Right cardiac atrium (tissue), 5 donors: ENCODE measurements at regions not wholly inside any gene's neighbourhood (a gene's known extent, or its start where the extent isn't known, plus 50 kb on each side); places are given as distances from the start of the nearest gene placed in this dataset.

Source experiments
- ATAC-seq, 2 donors: fragments of 200-7000 bp; cut with Tn5 transposase; one replicate each; pipeline versions ENCODE4 v1.8.0 to v1.9.1; 2020; ENCODE audit warnings: moderate library complexity in 2 of 2, mild to moderate bottlenecking in 1 of 2
- DNase-seq, 3 donors: peaks; one replicate each; pipeline ENCODE4 v3.0.0-alpha.2; 2020
- H3K27ac ChIP-seq: one replicate; pipeline ENCODE4 v1.5.1; 2013; ENCODE audit warnings: mild to moderate bottlenecking, low read length, control low read depth, moderate library complexity
- H3K27me3 ChIP-seq: one replicate; pipeline ENCODE4 v1.6.1; 2013; ENCODE audit not compliant: control insufficient read depth, insufficient read depth
- H3K4me1 ChIP-seq: one replicate; pipeline ENCODE4 v1.6.1; 2013; ENCODE audit warnings: low read length; ENCODE audit not compliant: control insufficient read depth, insufficient read depth
- H3K4me3 ChIP-seq: one replicate; pipeline ENCODE4 v1.5.1; 2013; ENCODE audit warnings: low read length, control low read depth
- H3K9me3 ChIP-seq: one replicate; pipeline ENCODE4 v1.6.1; 2013; ENCODE audit warnings: low read length; ENCODE audit not compliant: control insufficient read depth
- WGBS: extraction: QIAGEN DNeasy Blood & Tissue Kit; methylation state at CpG from one replicate; pipeline ENCODE4 v1.1.7; 2013; 5-methylcytosine and 5-hydroxymethylcytosine counted together
- intact Hi-C, 4 donors: fragments of 100-400 bp; cut with DNase I; formaldehyde crosslinking; loops; one replicate each; pipeline versions ENCODE4 v1.11.0 to v1.14.0; 2022 to 2023
- donor health status: healthy with polysubstance abuse.
- donor health status: DM: no; HTN: yes; CAD: no.
- donor health status: DM: no; HTN: no; CAD: no.
- donor health status: DM: no; HTN: yes; CAD: no; lungs with severe emphysema.
- donor health status: DM: yes; HTN: yes; CAD: no.

DNA sequence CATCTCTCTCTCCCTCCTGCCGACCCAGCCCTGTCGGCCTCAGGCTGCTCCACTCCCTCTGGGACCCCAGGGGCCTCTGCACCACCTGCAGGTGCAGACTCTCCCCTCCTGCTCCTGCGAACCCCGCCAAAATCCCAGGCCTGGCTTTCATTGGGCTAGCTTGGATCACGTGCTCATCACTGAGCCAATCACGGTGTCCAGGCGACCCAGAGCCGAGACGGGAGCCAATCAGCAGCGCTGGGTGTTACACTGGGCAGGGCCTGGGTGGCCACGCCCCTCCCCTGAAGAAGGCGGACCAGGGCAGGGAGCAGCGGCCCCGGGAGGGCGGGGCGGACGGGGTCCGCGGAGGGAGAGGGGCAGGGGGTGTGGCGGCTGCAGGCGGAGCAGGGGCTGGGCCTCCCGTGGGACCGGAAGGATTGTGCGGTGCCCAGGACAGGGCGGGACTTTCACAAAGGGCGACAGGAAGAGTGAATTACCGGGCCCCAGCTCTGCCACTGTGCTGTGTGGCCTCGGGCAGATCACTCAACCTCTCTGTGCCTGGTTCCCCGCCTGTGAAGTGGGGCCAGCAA, 66.6 kb upstream of the FBRSL1 start:
- Histone ChIP-seq H3K27ac (no peak overlapping the region), H3K4me3 (no peak overlapping the region), H3K4me1 (no peaks in the 10 kb centered on the region), H3K27me3 (no peaks in the 10 kb centered on the region), H3K9me3 (peaks cover 2% of the 10 kb centered on the region)
- WGBS: 79% methylated on average over 29 of the region's 29 CpGs
- ATAC-seq: peak; percentile 22 to 30
- DNase-seq: peak in 2 of 3 donors; percentile 22 to 50
- intact Hi-C loops: no loop called here

- DNase-seq: peak in 1 of 3 donors; percentile 22
- WGBS: 45% methylated on average over 6 of the region's 6 CpGs
- intact Hi-C loops: no loop called here
- H3K4me1 ChIP-seq: no peaks in the 10 kb centered on the region
- no peaks in the 10 kb centered on the region for H3K27me3 ChIP-seq
- peaks cover 2% of the 10 kb centered on the region for H3K9me3 ChIP-seq
- H3K4me3 ChIP-seq: no peak overlapping the region
- no peak overlapping the region for H3K27ac ChIP-seq
- ATAC-seq: no peak
Measured at GRCh38 chr12:132422381-132423043, 67.4 kb upstream of the FBRSL1 start.

DNA sequence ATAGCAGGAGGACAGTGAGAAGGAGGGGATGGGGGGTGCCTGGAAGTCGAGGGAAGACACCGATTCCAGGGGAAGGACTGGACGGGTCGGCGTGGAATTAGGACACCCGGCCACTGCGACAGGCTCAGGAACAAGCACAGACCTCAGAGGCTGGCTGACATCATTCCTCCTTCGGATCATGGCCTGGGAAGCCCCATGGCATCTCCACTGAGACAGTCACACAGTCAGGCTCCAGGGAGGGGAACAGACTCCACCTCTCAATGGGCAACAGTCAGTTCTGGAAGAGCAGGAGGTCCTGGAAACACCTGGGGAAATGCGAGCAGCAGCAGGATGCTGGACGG, 67.9 kb upstream of the FBRSL1 start:
- DNase-seq: peak in 2 of 3 donors; percentile 16 to 20
- H3K9me3 ChIP-seq: peaks cover 2% of the 10 kb centered on the region
- intact Hi-C loops: no loop called here
- 60% methylated on average over 10 of the region's 10 CpGs for WGBS
- no peak for ATAC-seq
- no peak overlapping the region for H3K27ac ChIP-seq
- no peaks in the 10 kb centered on the region for H3K4me1 ChIP-seq
- H3K4me3 ChIP-seq: no peak overlapping the region
- no peaks in the 10 kb centered on the region for H3K27me3 ChIP-seq

GRCh38 chr12:132419631-132420246, 70.2 kb upstream of the FBRSL1 start:
- Histone ChIP-seq H3K4me3 (no peak overlapping the region), H3K27me3 (no peaks in the 10 kb centered on the region), H3K9me3 (peaks cover 2% of the 10 kb centered on the region), H3K27ac (no peak overlapping the region), H3K4me1 (no peaks in the 10 kb centered on the region)
- ATAC-seq: no peak
- 29% methylated on average over 18 of the region's 18 CpGs for WGBS
- peak in 1 of 3 donors; percentile 30 for DNase-seq
- intact Hi-C loops: loop anchor here (5.0 to 10.0 kb wide), 4 partner anchors 103 to 265 kb away; partner anchors contain the start of gene LRCOL1 (in 2 of the 4)

GRCh38 chr12:132418393-132418925, 71.5 kb upstream of the FBRSL1 start:
- Histone ChIP-seq H3K4me1 (no peaks in the 10 kb centered on the region), H3K4me3 (no peak overlapping the region), H3K9me3 (peaks cover 2% of the 10 kb centered on the region), H3K27me3 (no peaks in the 10 kb centered on the region), H3K27ac (no peak overlapping the region)
- intact Hi-C loops: loop anchor here (5.0 to 10.0 kb wide), 4 partner anchors 104 to 264 kb away; partner anchors contain the start of gene LRCOL1 (in 2 of the 4)
- 91% methylated on average over 3 of the region's 3 CpGs for whole genome bisulfite sequencing
- DNase-seq: peak in 1 of 3 donors; percentile 3
- no peak for ATAC-seq

- intact Hi-C loops: loop anchor here (5.0 to 10.0 kb wide), 4 partner anchors 105 to 263 kb away; partner anchors contain the start of gene LRCOL1 (in 2 of the 4)
- WGBS: 77% methylated on average over 15 of the region's 15 CpGs
- H3K27ac ChIP-seq: no peak overlapping the region
- no peaks in the 10 kb centered on the region for H3K4me1 ChIP-seq
- no peaks in the 10 kb centered on the region for H3K27me3 ChIP-seq
- H3K9me3 ChIP-seq: peaks cover 2% of the 10 kb centered on the region
- no peak for ATAC-seq
- DNase-seq: peak in 1 of 3 donors; percentile 25
- H3K4me3 ChIP-seq: no peak overlapping the region
Measured at GRCh38 chr12:132417741-132418140, 72.2 kb upstream of the FBRSL1 start.

GRCh38 chr12:132416827-132417226, 73.1 kb upstream of the FBRSL1 start:
- Histone ChIP-seq H3K4me1 (no peaks in the 10 kb centered on the region), H3K27ac (no peak overlapping the region), H3K27me3 (no peaks in the 10 kb centered on the region), H3K4me3 (no peak overlapping the region), H3K9me3 (peaks cover 2% of the 10 kb centered on the region)
- 87% methylated on average over 14 of the region's 14 CpGs for WGBS
- intact Hi-C loops: loop anchor here (5.0 to 10.0 kb wide), 4 partner anchors 105 to 262 kb away; partner anchors contain the start of gene LRCOL1 (in 2 of the 4)
- peak in 2 of 3 donors; percentile 29 to 41 for DNase-seq
- no peak for ATAC-seq

DNA sequence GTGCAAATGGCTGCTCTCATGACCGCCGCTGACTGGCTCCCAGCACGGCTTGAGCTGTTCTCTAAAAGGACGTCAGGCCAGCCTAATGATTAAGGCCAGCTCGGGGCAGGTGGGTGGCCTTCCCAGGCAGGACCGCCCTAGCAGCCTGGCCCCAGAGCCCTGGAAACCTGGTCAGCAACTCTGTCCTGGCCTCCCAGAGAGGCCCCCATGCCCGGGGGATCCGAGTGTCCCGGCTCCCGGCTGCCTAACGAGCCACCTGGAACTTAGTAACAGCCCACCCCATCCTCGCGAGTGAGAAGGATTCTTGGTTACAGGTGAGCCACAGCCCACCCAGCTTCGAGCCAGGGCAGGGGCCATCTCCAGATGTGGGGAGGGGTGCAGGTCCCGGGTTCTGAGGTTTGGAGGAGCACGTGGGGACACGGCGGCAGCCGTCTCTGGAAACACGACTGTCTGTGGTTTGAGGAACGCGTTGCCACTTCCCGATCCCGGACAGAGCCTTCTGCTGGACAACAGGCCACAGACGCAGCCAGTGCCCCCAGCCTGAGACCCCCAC, 73.8 kb upstream of the FBRSL1 start:
- intact Hi-C loops: loop anchor here (5.0 to 10.0 kb wide), 4 partner anchors 106 to 261 kb away; partner anchors contain the start of gene LRCOL1 (in 2 of the 4)
- peak in 2 of 3 donors; percentile 34 to 51 for DNase-seq
- Histone ChIP-seq H3K9me3 (peaks cover 2% of the 10 kb centered on the region), H3K4me1 (no peaks in the 10 kb centered on the region), H3K27me3 (no peaks in the 10 kb centered on the region), H3K27ac (no peak overlapping the region), H3K4me3 (no peak overlapping the region)
- 86% methylated on average over 25 of the region's 25 CpGs for WGBS
- ATAC-seq: no peak

DNA sequence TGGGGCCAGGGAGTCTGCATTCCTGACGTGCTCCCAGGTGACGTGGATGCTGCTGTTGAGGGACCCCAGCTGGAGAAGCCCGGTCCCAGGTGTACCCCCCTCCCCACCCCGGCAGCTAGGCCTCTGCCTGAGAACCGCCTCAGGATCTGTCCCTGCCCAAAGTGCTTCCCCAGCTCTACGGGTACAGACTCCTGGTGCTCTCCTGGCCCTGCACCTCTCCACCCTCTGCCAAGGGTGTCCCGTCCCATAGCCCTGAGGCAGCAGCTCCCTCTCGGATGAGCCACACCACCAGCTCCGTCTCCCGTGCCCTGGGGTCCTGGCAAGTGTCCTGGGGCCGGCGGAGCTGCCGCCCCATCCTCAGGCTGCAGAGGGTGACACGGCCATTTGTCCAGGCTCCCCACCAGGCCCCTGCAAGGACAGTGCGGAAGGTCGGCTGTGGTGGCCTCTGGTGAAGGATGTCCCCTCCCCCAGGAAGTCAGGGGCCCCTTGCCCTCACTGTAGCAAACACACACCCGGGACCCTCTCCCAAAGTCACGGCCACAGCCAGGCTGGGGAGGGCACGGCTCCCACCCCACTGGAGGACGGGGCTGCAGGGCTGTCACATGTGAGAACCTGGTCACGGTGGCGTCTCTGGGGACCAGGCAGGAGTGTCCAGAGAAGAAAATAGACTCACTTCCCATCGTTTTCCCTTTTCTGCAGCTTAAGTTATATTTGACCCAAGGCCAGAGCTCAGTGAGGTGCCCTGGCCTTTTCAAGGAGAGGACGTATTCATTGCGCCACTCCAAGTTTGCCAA, 74.4 kb upstream of the FBRSL1 start:
- intact Hi-C loops: loop anchor here (2.0 to 10.0 kb wide), 5 partner anchors 107 to 261 kb away; partner anchors contain the start of gene LRCOL1 (in 2 of the 4)
- DNase-seq (peak in 2 of 3 donors; percentile 36 to 41), ATAC-seq (peak; percentile 11 to 13)
- H3K4me1 ChIP-seq: no peaks in the 10 kb centered on the region
- H3K27ac ChIP-seq: no peak overlapping the region
- WGBS: 59% methylated on average over 25 of the region's 25 CpGs
- no peak overlapping the region for H3K4me3 ChIP-seq
- no peaks in the 10 kb centered on the region for H3K9me3 ChIP-seq
- H3K27me3 ChIP-seq: no peaks in the 10 kb centered on the region
